ENCODE measurements at regions not wholly inside any gene's neighbourhood (a gene's known extent, or its start where the extent isn't known, plus 50 kb on each side); places are given as distances from the start of the nearest gene placed in this dataset.
"Not testable (repeated sequence)": the region's sequence is repeated elsewhere in the genome, so short reads cannot be mapped to it uniquely, and the experiment has no call there.

DNA sequence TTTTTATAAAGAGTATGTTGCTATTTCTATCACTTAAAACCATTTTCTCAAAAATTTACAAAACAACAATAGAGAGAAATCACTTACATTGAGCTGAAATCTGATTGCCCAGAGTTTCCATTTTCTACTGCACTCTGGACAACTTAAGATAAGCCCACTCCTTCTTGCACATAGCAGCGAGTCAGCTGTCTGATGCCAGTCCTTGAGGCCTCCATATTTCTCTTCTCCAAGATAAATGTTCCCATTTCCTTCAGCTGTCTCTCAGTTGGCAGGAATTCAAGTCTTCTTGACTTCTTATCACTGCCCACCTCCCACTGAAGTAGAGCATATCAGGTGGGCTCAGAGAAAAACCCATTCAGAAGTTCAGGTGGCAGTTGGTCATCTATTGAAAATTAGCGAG, 78.5 kb upstream of the PIP5K1B start:
- ATAC-seq (replicated peaks; ENCODE audit: extremely low read depth, poor library complexity, severe bottlenecking) (no peak), DNase-seq (ENCODE audit: low spot score in 2 of 2) (no peak)

DNA sequence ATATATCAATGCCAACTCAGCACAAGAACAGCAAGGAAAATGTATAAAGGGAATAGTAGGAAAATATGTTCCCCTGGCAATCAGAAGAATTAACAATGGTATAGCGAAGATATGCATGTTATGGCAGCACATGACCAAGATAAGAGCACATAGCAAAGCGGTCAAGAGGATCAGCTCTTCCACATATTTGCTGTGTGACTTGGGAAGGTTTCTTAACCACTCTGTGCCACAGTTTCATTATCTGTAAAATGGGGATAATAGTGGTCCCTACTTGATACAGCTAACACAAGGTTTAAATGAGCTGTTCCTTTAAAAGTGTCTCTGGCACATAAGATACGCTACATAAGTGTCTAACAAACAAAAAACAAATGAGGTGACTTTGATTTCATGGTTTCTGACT, 77.9 kb upstream of the PIP5K1B start:
- ATAC-seq (replicated peaks; ENCODE audit: extremely low read depth, poor library complexity, severe bottlenecking) = no peak
- no peaks in the 10 kb centered on the region for H3K9me3 Mint-ChIP-seq

More for the DNA sequence above, 78.5 kb upstream of the PIP5K1B start:
- H3K4me1 Mint-ChIP-seq = no peaks in the 10 kb centered on the region
- H3K36me3 Mint-ChIP-seq (ENCODE audit: insufficient read depth) = no peaks in the 10 kb centered on the region
- no peaks in the 10 kb centered on the region for H3K27me3 Mint-ChIP-seq
- no peaks in the 10 kb centered on the region for H3K9me3 Mint-ChIP-seq
- H3K27ac Mint-ChIP-seq (ENCODE audit: low read depth) = no peak overlapping the region
- no peak overlapping the region for H3K4me3 Mint-ChIP-seq

GRCh38 chr9:68627594-68627993, 77.4 kb upstream of the PIP5K1B start:
- DNase-seq (ENCODE audit: low spot score in 2 of 2) (no peak), ATAC-seq (replicated peaks; ENCODE audit: extremely low read depth, poor library complexity, severe bottlenecking) (no peak)
- Mint-ChIP-seq H3K36me3 (ENCODE audit: insufficient read depth) (no peaks in the 10 kb centered on the region), H3K9me3 (no peaks in the 10 kb centered on the region), H3K4me3 (no peak overlapping the region), H3K27me3 (no peaks in the 10 kb centered on the region), H3K27ac (ENCODE audit: low read depth) (no peak overlapping the region), H3K4me1 (no peaks in the 10 kb centered on the region)

More for the DNA sequence above, 77.9 kb upstream of the PIP5K1B start:
- DNase-seq (ENCODE audit: low spot score in 2 of 2) = no peak
- Mint-ChIP-seq H3K4me1 (no peaks in the 10 kb centered on the region), H3K4me3 (no peak overlapping the region), H3K27ac (ENCODE audit: low read depth) (no peak overlapping the region), H3K36me3 (ENCODE audit: insufficient read depth) (no peaks in the 10 kb centered on the region), H3K27me3 (no peaks in the 10 kb centered on the region)

DNA sequence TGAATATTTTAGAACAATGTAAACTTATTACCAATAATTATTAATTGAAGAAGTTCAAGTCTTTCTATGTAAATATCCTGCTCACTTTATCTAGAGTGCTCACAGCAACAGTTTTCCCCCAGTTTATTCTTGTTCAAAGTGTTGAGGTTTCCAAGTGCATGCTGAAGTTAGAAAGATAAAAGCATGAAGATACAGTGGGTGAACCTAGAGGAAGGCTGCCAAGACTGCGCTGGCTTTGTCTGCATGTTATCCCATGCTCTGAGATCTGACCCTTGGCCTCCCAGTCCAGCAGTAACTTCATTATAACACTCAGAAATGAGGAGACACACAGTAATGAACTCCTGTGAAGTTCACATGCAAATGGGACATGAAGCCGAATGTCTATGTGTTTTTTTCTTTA, 76.0 kb upstream of the PIP5K1B start:
- Mint-ChIP-seq H3K4me3 (no peak overlapping the region), H3K4me1 (no peaks in the 10 kb centered on the region), H3K36me3 (ENCODE audit: insufficient read depth) (no peaks in the 10 kb centered on the region), H3K9me3 (no peaks in the 10 kb centered on the region), H3K27me3 (no peaks in the 10 kb centered on the region), H3K27ac (ENCODE audit: low read depth) (no peak overlapping the region)
- no peak for ATAC-seq (replicated peaks; ENCODE audit: extremely low read depth, poor library complexity, severe bottlenecking)
- DNase-seq (ENCODE audit: low spot score in 2 of 2) = no peak

GRCh38 chr9:68631811-68632210, 73.2 kb upstream of the PIP5K1B start:
- H3K4me3 Mint-ChIP-seq = no peak overlapping the region
- ATAC-seq (replicated peaks; ENCODE audit: extremely low read depth, poor library complexity, severe bottlenecking) = no peak
- H3K9me3 Mint-ChIP-seq = no peaks in the 10 kb centered on the region
- H3K27ac Mint-ChIP-seq (ENCODE audit: low read depth) = no peak overlapping the region
- no peaks in the 10 kb centered on the region for H3K27me3 Mint-ChIP-seq
- no peak for DNase-seq (ENCODE audit: low spot score in 2 of 2)
- H3K4me1 Mint-ChIP-seq = no peaks in the 10 kb centered on the region
- no peaks in the 10 kb centered on the region for H3K36me3 Mint-ChIP-seq (ENCODE audit: insufficient read depth)

DNA sequence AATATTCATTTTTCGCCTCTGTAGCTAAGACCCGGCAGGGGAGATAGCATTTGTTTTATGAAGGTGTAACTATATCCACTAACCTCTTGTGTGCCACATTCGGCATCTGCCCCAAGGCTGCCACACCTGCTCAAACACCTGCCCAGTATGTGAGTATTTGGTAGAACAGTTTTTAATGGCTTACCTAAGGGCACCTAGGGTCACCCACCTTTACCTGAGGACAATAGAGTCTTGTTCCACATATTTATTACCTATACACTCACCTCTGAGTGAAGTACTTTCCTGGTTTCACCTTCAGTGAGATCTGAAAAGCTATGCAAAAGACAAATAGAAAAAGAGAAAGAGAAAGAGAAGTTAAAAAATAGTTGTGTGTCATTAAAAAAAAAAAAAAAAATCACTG, 68.0 kb upstream of the PIP5K1B start:
- no peaks in the 10 kb centered on the region for H3K36me3 Mint-ChIP-seq (ENCODE audit: insufficient read depth)
- no peak overlapping the region for H3K27ac Mint-ChIP-seq (ENCODE audit: low read depth)
- no peaks in the 10 kb centered on the region for H3K9me3 Mint-ChIP-seq
- H3K4me3 Mint-ChIP-seq = no peak overlapping the region
- H3K27me3 Mint-ChIP-seq = peaks cover 11% of the 10 kb centered on the region
- DNase-seq (ENCODE audit: low spot score in 2 of 2) = no peak
- ATAC-seq (replicated peaks; ENCODE audit: extremely low read depth, poor library complexity, severe bottlenecking) = no peak
- H3K4me1 Mint-ChIP-seq = no peaks in the 10 kb centered on the region

DNA sequence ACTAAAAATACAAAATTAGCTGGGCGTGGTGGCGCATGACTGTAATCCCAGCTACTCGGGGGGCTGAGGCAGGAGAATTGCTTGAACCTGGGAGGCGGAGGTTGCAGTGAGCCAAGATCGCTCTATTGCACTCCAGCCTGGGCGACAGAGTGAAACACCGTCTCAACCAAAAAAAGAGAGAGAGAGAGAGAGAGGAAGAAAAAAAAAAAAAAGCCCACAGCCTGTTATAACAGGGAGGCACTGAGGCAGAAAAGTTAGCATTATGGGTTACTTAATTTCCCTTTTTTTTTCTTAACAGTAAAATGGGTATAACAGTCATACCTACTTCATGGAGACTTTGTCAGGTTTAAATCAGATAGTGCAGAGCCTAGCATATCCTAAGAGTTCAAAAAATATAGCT, 65.8 kb upstream of the PIP5K1B start:
- not testable (repeated sequence) for H3K27ac Mint-ChIP-seq (ENCODE audit: low read depth); H3K4me3 Mint-ChIP-seq; H3K9me3 Mint-ChIP-seq; DNase-seq (ENCODE audit: low spot score in 2 of 2); ATAC-seq (replicated peaks; ENCODE audit: extremely low read depth, poor library complexity, severe bottlenecking); H3K4me1 Mint-ChIP-seq; H3K36me3 Mint-ChIP-seq (ENCODE audit: insufficient read depth)
- peaks cover 11% of the 10 kb centered on the region for H3K27me3 Mint-ChIP-seq

DNA sequence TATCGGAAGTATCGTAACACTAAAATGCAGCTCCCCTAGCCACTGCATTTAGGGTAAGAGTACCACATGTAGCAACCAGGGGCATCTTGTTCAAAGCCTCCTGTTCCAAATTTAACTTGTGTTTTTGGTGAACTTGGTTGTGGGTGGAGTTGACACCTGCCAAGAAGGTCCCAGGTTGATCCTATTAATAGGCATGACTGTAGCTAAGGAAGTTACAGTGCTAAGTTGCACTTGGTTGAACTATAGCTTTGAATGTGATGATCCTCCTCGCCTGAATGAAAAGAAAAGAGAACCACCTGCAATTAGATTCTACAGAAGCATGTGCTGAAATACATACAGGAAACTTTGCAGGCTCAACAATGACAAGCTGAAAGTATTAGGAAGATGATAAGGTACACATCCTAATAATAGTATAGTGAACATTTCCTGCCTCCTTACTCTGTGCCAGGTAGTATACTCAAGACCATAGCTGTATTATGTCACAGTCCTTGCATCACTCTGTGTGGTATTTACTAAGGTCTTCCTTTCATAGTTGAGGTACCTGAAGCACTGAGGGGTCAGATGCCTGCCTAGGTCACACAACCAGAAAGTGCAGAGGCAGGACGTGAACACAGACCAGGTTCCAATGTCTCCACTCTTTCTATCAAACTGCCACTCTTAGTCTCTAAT, 64.5 kb upstream of the PIP5K1B start:
- no peak for DNase-seq (ENCODE audit: low spot score in 2 of 2)
- no peak for ATAC-seq (replicated peaks; ENCODE audit: extremely low read depth, poor library complexity, severe bottlenecking)
- H3K27me3 Mint-ChIP-seq = peaks cover 18% of the 10 kb centered on the region
- H3K36me3 Mint-ChIP-seq (ENCODE audit: insufficient read depth) = no peaks in the 10 kb centered on the region
- no peak overlapping the region for H3K27ac Mint-ChIP-seq (ENCODE audit: low read depth)
- no peak overlapping the region for H3K4me3 Mint-ChIP-seq
- no peaks in the 10 kb centered on the region for H3K9me3 Mint-ChIP-seq
- no peaks in the 10 kb centered on the region for H3K4me1 Mint-ChIP-seq

- no peak overlapping the region for H3K4me3 Mint-ChIP-seq
- no peaks in the 10 kb centered on the region for H3K9me3 Mint-ChIP-seq
- DNase-seq (ENCODE audit: low spot score in 2 of 2) (no peak), ATAC-seq (replicated peaks; ENCODE audit: extremely low read depth, poor library complexity, severe bottlenecking) (no peak)
- no peak overlapping the region for H3K27ac Mint-ChIP-seq (ENCODE audit: low read depth)
- peaks cover 21% of the 10 kb centered on the region for H3K27me3 Mint-ChIP-seq
- no peaks in the 10 kb centered on the region for H3K36me3 Mint-ChIP-seq (ENCODE audit: insufficient read depth)
- H3K4me1 Mint-ChIP-seq = no peaks in the 10 kb centered on the region
Observed at GRCh38 chr9:68643901-68644809, 60.9 kb upstream of the PIP5K1B start.

DNA sequence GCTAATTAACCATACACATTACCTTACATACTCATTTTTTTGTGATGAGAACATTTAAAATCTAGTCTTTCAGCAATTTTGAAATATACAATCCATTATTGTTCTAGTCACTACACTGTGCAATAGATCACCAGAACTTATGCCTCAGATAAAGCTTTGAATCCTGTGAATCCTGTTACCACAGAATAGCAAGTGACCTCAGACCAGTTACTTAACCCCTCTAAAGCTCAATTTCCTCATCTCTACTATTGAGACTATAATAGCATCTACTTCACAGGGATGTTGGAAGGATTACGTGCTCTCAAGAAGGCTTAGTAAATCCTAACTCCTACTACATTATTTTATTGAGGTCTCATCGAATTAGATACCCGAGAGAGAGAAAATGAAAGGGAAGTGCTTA, 60.2 kb upstream of the PIP5K1B start:
- Mint-ChIP-seq H3K27me3 (peaks cover 14% of the 10 kb centered on the region), H3K27ac (ENCODE audit: low read depth) (no peak overlapping the region), H3K4me3 (no peak overlapping the region), H3K4me1 (no peaks in the 10 kb centered on the region), H3K9me3 (no peaks in the 10 kb centered on the region), H3K36me3 (ENCODE audit: insufficient read depth) (no peaks in the 10 kb centered on the region)
- DNase-seq (ENCODE audit: low spot score in 2 of 2) (no peak), ATAC-seq (replicated peaks; ENCODE audit: extremely low read depth, poor library complexity, severe bottlenecking) (no peak)

- Mint-ChIP-seq H3K27me3 (peaks cover 40% of the 10 kb centered on the region), H3K27ac (ENCODE audit: low read depth) (no peak overlapping the region), H3K9me3 (no peaks in the 10 kb centered on the region), H3K4me1 (no peaks in the 10 kb centered on the region), H3K4me3 (no peak overlapping the region), H3K36me3 (ENCODE audit: insufficient read depth) (no peaks in the 10 kb centered on the region)
- ATAC-seq (replicated peaks; ENCODE audit: extremely low read depth, poor library complexity, severe bottlenecking) (no peak), DNase-seq (ENCODE audit: low spot score in 2 of 2) (no peak)
Observed at GRCh38 chr9:68648164-68648563, 56.9 kb upstream of the PIP5K1B start.

DNA sequence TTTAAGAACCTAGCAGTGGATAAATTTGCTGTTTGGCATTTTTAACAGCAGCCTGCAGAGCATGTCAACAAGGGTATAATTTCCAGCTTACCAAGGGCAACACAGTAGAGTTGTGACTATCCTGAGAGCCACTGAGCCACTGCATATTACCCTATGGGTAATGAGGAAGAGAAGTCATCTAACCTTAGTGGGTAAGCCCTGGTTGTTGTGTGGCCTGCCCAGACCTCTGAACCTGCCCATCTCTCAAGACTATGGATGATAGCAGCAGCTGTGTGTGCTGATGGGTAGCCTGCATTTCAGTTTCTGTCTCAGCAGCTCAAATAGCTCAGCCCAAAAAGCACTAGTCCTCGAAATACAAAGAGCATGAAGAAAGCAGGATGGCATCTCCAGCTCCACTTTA, 56.1 kb upstream of the PIP5K1B start:
- Mint-ChIP-seq H3K4me1 (no peaks in the 10 kb centered on the region), H3K9me3 (no peaks in the 10 kb centered on the region), H3K4me3 (no peak overlapping the region), H3K36me3 (ENCODE audit: insufficient read depth) (no peaks in the 10 kb centered on the region), H3K27ac (ENCODE audit: low read depth) (no peak overlapping the region), H3K27me3 (peaks cover 48% of the 10 kb centered on the region)
- no peak for DNase-seq (ENCODE audit: low spot score in 2 of 2)
- no peak for ATAC-seq (replicated peaks; ENCODE audit: extremely low read depth, poor library complexity, severe bottlenecking)

DNA sequence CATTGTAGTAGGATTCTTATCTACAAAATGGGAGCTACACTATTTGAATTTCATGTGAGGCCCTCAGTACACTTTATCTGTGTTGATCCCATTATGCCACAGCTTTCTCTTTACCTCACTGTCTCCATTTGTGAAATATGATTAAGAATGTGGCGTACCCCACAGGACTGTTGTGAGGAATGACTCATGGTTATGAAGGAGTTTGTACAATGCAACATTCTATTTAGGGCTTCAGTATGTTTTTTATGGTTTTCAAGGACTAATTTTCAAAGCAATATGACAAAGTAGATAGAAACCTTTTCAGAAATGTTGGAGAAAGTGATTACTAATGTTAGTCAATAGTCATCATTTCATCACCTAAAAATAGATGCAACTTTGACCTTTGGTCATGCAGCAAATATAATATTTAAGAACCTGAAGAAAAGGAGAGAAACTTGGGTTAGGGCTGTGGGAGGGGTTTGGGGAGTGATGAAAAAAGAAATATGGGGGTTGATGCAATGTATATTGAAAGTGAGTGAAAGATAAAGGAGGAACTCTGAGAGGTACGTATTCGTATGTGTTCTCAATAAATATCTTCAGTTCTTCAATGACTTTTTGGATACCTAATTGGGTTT, 53.7 kb upstream of the PIP5K1B start:
- DNase-seq (ENCODE audit: low spot score in 2 of 2) = no peak
- ATAC-seq (replicated peaks; ENCODE audit: extremely low read depth, poor library complexity, severe bottlenecking) = no peak
- Mint-ChIP-seq H3K36me3 (ENCODE audit: insufficient read depth) (no peaks in the 10 kb centered on the region), H3K4me1 (no peaks in the 10 kb centered on the region), H3K27ac (ENCODE audit: low read depth) (no peak overlapping the region), H3K27me3 (peaks cover 47% of the 10 kb centered on the region), H3K9me3 (no peaks in the 10 kb centered on the region), H3K4me3 (no peak overlapping the region)
